GM12872 (cell line): ENCODE measurements at regions not wholly inside any gene's neighbourhood (a gene's known extent, or its start where the extent isn't known, plus 50 kb on each side); places are given as distances from the start of the nearest gene placed in this dataset.

Source experiments
- TF ChIP-seq, protein P1 (sequence below): IDR thresholded peaks from 3 replicates; pipeline ENCODE4 v1.5.1; 2011; ENCODE audit warnings: low read depth, mild to moderate bottlenecking, low read length, moderate library complexity; ENCODE audit not compliant: insufficient read depth

DNA sequence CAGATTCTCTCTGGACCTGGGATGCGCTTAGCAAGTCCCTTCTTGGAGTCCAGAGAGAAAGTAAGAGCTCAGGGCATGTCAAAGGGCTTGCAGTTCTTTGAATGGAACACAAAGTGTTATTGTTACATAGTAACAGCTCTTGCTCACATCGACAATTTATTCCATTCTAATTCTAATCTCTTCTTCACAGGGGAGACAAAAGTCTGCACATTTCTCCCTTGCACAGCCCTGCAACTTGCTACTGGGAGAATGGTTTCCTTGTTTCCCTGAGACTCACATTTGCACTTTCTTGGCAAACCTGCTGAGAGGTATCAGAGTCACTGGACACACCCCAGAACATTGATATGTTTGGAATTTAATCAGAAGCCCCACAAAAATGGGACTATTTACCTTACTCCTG, 209.9 kb upstream of the IGF1 start:
- TF ChIP-seq, protein P1, sequence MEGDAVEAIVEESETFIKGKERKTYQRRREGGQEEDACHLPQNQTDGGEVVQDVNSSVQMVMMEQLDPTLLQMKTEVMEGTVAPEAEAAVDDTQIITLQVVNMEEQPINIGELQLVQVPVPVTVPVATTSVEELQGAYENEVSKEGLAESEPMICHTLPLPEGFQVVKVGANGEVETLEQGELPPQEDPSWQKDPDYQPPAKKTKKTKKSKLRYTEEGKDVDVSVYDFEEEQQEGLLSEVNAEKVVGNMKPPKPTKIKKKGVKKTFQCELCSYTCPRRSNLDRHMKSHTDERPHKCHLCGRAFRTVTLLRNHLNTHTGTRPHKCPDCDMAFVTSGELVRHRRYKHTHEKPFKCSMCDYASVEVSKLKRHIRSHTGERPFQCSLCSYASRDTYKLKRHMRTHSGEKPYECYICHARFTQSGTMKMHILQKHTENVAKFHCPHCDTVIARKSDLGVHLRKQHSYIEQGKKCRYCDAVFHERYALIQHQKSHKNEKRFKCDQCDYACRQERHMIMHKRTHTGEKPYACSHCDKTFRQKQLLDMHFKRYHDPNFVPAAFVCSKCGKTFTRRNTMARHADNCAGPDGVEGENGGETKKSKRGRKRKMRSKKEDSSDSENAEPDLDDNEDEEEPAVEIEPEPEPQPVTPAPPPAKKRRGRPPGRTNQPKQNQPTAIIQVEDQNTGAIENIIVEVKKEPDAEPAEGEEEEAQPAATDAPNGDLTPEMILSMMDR, result no peak

GRCh38 chr12:102689701-102690100, 209.3 kb upstream of the IGF1 start:
- TF ChIP-seq, protein P1, result no peak

DNA sequence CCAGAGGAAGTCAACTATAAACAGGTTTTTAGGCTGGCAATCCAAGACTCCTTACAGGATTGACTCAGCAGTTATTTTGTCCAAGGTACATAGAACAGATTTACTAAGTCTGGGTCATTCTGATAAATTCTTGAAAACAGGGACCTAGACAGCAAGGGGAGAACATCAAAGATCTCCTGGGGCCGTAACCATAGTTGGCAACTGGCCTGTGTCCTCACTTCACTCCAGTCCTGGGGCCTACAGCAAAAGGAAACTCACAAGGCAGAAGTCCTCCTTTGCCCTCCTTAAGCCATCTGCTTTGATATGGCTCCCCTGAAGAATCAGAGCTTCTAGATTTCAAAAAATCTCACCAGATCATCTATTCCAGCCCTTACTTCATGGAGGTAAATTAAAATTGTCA, 207.2 kb upstream of the IGF1 start:
- TF ChIP-seq, protein P1, result no peak

- TF ChIP-seq, protein P1, result no peak
These were observed 205.5 kb upstream of the IGF1 start for GRCh38 chr12:102685841-102686240.

DNA sequence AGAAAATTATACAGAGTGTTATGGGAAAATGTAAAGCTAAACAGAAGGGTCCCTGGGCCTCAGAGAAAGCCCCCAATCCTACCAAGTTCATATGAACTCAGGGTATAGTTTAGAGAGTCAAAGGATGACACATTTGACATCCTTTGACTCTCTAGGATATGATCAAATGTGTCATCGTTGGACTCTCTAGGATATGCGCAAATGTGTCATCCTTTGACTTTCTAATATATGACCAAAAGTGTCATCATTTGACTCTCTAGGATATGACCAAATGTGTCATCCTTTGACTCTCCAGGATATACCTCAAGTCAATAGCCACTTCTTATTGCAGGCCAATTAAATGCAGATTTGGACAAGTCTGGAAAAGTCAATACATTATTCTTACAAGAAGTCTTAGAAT, 204.8 kb upstream of the IGF1 start:
- TF ChIP-seq, protein P1, result no peak

DNA sequence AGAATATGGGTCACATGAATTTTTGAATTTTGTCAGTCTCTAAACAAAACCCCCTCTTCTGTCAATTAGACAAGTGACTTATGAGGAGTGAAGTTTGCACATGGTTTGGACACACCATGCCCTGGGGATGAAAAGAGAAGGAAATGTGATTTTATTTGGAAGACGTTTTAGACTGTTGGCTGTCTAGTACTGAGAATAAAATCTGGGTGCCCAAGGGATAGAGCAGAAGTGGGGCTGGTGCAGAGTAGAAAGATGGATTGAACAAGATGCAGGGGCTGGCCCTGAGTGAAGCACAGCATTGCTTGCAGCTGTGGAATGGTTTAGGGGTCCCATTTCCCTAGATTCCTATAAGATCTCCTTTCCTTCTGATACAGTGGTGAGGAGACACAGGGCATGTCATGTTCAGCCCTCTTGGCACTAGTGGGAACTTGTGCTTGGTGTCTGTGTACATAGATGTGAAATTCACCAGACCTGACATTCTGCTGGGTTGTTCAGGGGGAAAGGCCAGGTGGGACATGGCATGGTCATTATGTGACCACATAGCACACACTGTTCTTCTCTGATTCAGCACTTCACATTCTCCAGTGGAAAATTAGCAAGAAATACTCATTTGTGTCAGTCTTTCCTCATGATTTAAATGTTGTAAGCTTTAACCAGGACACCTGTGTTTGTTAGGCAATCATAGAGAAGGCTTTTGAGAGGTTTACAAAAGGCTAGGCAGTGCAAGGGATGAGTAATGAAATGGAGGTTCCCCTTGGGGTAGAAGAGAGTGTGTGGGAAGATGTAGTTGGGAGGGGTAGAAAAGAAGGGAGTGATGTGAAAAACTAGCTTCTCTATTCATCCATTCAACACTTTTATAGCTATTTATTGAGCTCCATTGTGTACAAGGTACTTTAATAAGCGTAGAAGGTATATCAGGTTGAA, 202.3 kb upstream of the IGF1 start:
- TF ChIP-seq, protein P1, result no peak

DNA sequence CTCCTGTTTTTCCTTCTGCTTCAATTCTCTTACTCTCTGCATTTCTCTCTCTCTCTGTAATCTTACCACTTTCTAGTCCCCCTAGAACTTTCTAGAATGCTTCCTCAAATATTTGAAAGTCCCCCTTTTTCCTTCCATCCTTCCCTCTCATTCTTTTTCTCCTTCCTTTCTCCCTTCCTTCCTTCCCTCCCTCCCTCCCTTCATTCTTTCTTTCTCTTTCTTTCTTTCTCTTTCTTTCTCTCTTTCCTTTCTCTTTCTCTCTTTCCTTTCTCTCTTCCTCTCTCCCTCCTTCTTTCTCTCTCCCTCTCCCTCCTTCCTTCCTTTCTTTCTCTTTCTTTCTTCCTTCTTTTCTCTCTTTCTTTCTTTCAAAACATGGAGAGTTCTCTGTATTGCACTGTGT, 201.4 kb upstream of the IGF1 start:
- TF ChIP-seq, protein P1, result no peak
